Neutrophil (primary cell): ENCODE measurements at regions not wholly inside any gene's neighbourhood (a gene's known extent, or its start where the extent isn't known, plus 50 kb on each side); places are given as distances from the start of the nearest gene placed in this dataset.

Experiments used
- H3K27ac ChIP-seq: fragments of 200-600 bp; sonication (generic); 2 replicates; pipeline ENCODE4 v1.5.1; 2016; ENCODE audit warnings: mild to moderate bottlenecking, moderate library complexity
- H3K27me3 ChIP-seq: fragments of 200-600 bp; sonication (generic); 2 replicates; pipeline ENCODE4 v1.6.0; 2016; ENCODE audit warnings: mild to moderate bottlenecking
- H3K36me3 ChIP-seq: fragments of 200-600 bp; sonication (generic); 2 replicates; pipeline ENCODE4 v1.5.1; 2017
- H3K4me1 ChIP-seq, 2 experiments: fragments of 200-600 bp in 1 of 2; sonication (generic) in 1 of 2; 1 replicate in 1 of 2; 2 replicates in 1 of 2; pipeline versions ENCODE4 v1.5.1 to v1.6.1; 2013 to 2016; ENCODE audit warnings: low read depth in 1 of 2, low read length in 1 of 2, mild to moderate bottlenecking in 1 of 2, moderate library complexity in 1 of 2; ENCODE audit not compliant: control insufficient read depth in 1 of 2, insufficient read depth in 1 of 2
- H3K4me3 ChIP-seq, 2 experiments: fragments of 200-600 bp in 1 of 2; sonication (generic) in 1 of 2; 1 replicate in 1 of 2; 2 replicates in 1 of 2; pipeline ENCODE4 v1.5.1; 2013 to 2016; ENCODE audit warnings: low read depth in 1 of 2, low read length in 1 of 2, mild to moderate bottlenecking in 1 of 2, moderate library complexity in 1 of 2
- H3K9me3 ChIP-seq: fragments of 200-600 bp; sonication (generic); 2 replicates; pipeline ENCODE4 v1.5.1; 2016
- CTCF ChIP-seq: fragments of 200-600 bp; sonication (generic); IDR thresholded peaks from 2 replicates; pipeline ENCODE4 v1.5.1; 2016; ENCODE audit warnings: antibody characterized with exemption

GRCh38 chr17:56648321-56648720 lies 54.8 kb downstream of the NOG start:
- TF ChIP-seq CTCF = no peak
- H3K4me3 ChIP-seq = no peak overlapping the region
- no peaks in the 10 kb centered on the region for H3K27me3 ChIP-seq
- no peaks in the 10 kb centered on the region for H3K4me1 ChIP-seq
- H3K9me3 ChIP-seq = no peaks in the 10 kb centered on the region
- no peak overlapping the region for H3K27ac ChIP-seq
- no peaks in the 10 kb centered on the region for H3K36me3 ChIP-seq

GRCh38 chr17:56648806-56649205 lies 55.3 kb downstream of the NOG start:
- Histone ChIP-seq H3K9me3 (no peaks in the 10 kb centered on the region), H3K36me3 (no peaks in the 10 kb centered on the region), H3K4me3 (no peak overlapping the region), H3K27me3 (no peaks in the 10 kb centered on the region), H3K4me1 (no peaks in the 10 kb centered on the region), H3K27ac (no peak overlapping the region)
- TF ChIP-seq CTCF = no peak

GRCh38 chr17:56652628-56653027 lies 59.1 kb downstream of the NOG start:
- Histone ChIP-seq H3K9me3 (no peaks in the 10 kb centered on the region), H3K4me3 (no peak overlapping the region), H3K27me3 (peaks cover 7% of the 10 kb centered on the region), H3K36me3 (no peaks in the 10 kb centered on the region), H3K27ac (no peak overlapping the region), H3K4me1 (no peaks in the 10 kb centered on the region)
- TF ChIP-seq CTCF = no peak

- Histone ChIP-seq H3K27ac (no peak overlapping the region), H3K27me3 (peaks cover 8% of the 10 kb centered on the region), H3K4me1 (no peaks in the 10 kb centered on the region), H3K4me3 (no peak overlapping the region), H3K36me3 (no peaks in the 10 kb centered on the region), H3K9me3 (no peaks in the 10 kb centered on the region)
- TF ChIP-seq CTCF = no peak
These were observed 60.4 kb downstream of the NOG start for GRCh38 chr17:56653877-56654276.

- H3K4me3 ChIP-seq = no peak overlapping the region
- no peak for TF ChIP-seq CTCF
- no peaks in the 10 kb centered on the region for H3K36me3 ChIP-seq
- peaks cover 8% of the 10 kb centered on the region for H3K27me3 ChIP-seq
- H3K4me1 ChIP-seq = no peaks in the 10 kb centered on the region
- H3K27ac ChIP-seq = no peak overlapping the region
- no peaks in the 10 kb centered on the region for H3K9me3 ChIP-seq
These were observed 63.3 kb downstream of the NOG start for GRCh38 chr17:56656701-56657327.

- Histone ChIP-seq H3K27ac (no peak overlapping the region), H3K36me3 (no peaks in the 10 kb centered on the region), H3K9me3 (no peaks in the 10 kb centered on the region), H3K4me3 (no peak overlapping the region), H3K27me3 (peaks cover 8% of the 10 kb centered on the region), H3K4me1 (no peaks in the 10 kb centered on the region)
- no peak for TF ChIP-seq CTCF
These were observed 65.1 kb downstream of the NOG start for GRCh38 chr17:56658648-56659047.
